Suppressor macrophage treated with lipopolysaccharide for 4 hours (primary cell): ENCODE measurements at regions not wholly inside any gene's neighbourhood (a gene's known extent, or its start where the extent isn't known, plus 50 kb on each side); places are given as distances from the start of the nearest gene placed in this dataset.
"Not testable (repeated sequence)": the region's sequence is repeated elsewhere in the genome, so short reads cannot be mapped to it uniquely, and the experiment has no call there.

Experiments used
- DNase-seq: peaks from one replicate; pipeline ENCODE4 v3.0.0-alpha.2; 2020

GRCh38 chr2:225894236-225894980 is 494.9 kb downstream of the NYAP2 start:
- peak; percentile 8 for DNase-seq

DNA sequence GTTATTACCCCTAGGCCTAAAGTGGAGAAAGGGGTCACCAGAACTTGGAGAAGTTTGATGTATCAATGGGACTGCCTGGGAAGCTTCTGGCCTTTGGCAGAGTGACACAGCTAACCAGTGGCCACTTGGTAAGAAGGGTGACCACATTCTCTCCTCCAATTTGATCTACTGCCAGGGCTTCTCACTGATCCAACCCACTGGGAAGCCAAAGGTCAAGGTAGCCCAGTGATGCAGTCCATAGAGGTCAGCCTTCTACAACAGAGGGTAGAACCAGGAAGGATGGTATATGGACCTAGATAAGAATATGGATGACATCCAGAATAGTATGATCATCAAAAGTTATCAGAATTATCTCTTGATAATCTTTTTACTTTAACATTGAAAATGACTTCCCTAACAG is 493.6 kb downstream of the NYAP2 start:
- DNase-seq, result no peak

DNA sequence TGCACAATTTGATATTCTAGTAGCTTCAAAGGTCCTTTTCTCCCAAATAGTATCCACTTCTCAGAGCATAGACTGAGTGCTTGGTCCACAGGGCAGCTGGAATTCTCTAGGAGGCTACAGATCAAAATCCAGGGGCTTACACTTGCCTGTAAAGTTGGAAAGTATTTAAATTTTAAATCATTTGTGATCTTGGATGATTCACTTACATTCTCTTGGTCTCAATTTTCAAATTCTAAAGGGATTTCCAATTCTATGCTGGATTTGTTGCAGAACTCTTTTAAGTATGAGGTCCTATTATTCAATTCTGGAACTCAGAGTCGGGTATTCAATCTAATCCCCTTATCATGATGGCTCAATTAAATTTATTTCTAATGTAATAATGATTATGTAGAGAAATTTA is 492.3 kb downstream of the NYAP2 start:
- DNase-seq, result no peak

DNA sequence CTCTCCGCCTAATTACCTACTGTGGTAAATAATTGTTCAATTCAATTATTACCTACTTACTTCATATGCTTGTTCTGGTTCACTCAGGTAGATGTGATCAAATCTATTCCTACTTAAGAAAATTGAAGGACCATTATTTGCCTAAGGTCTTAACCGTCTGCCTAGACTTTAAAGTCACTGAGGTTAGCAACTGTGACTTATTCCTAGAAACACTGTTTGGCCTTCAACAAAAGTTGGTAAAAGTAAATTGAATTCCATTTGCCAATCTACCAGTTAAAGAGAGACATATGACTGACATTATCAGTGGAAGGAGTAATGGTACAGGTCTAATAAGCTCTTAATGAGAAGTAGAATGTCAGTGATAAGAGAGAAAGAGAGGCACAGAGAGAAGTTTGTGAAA is 491.5 kb downstream of the NYAP2 start:
- DNase-seq, result no peak

DNA sequence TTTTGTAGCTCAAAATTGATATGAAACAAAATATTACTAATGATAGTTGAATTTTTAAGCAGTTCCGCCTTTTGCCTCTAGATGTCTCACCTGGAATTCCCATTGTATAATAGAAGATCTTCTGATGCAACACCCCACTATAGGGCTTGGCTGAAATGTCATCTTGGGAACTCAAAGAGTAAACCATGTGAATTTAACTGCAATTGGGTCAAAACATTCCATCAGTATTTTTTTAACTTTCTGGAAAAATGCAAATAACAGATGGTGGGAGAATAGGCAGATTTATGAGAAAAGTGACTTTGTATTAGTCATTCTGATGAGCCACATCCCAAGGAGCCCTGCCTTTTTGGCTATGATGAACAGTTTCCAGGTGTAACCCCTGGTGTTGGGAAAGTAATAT is 489.9 kb downstream of the NYAP2 start:
- DNase-seq, result peak; percentile 61

- DNase-seq, result no peak
Observed at GRCh38 chr2:225867071-225867470, 467.6 kb downstream of the NYAP2 start.

GRCh38 chr2:225865468-225865867 is 466.0 kb downstream of the NYAP2 start:
- DNase-seq, result no peak

DNA sequence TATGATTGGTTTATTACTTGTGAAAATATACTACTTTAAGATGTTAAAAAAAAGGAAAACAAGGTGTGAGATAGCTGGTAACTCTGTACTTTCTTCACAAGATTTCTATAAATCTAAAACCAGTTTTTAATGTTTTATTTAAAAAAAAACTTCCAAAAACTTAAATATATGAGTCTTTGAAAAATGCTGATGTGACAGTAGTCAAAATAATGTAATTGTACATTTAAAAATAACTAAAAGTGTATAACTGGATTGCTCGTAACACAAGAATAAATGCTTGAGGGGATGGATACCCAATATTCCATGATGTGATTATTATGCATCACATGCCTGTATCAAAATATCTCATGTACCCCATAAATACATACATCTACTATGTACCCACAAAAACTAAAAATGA is 464.9 kb downstream of the NYAP2 start:
- no peak for DNase-seq

DNA sequence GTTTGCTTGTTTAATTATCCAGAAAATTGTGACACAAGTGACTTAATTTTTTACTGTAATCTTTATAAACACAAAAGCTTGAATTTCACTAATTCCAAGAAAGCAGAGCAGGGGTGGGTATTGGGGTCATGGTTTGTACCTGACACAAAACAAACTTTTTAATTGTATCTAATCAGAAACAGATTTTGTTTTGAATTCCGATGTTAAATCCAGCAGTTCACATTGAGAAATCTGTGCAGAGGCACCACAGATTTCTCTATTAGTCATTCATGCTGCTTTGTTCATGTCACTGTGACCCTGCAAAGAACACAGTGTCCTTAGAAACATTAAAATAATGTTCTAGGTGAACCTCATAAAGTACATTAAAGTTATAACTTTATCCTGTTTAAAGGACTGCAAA is 443.4 kb downstream of the NYAP2 start:
- DNase-seq, result no peak

DNA sequence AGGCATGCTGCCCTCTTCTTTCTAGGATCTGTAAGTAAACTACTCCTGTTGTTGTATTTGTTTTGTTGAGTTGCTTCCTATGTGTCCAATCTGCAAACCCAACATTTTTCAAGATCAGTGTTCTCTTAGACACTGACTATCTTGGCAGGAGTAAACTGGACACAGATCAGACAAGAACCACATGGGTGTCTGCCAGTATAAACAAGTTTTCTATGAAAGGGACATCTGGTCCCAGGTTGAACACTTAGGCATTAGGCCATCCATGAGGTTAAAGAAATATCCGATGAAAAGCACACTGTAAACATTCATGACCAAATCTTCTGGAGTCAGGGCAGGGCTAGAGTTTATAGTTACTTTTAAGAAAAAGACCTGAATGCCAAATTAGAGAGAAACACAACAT is 441.8 kb downstream of the NYAP2 start:
- DNase-seq, result no peak

- DNase-seq, result no peak
Observed at GRCh38 chr2:225837328-225837727, 437.8 kb downstream of the NYAP2 start.

- DNase-seq, result no peak
Observed at GRCh38 chr2:225824748-225825449, 425.4 kb downstream of the NYAP2 start.

- no peak for DNase-seq
Observed at GRCh38 chr2:225821351-225821750, 421.8 kb downstream of the NYAP2 start.

DNA sequence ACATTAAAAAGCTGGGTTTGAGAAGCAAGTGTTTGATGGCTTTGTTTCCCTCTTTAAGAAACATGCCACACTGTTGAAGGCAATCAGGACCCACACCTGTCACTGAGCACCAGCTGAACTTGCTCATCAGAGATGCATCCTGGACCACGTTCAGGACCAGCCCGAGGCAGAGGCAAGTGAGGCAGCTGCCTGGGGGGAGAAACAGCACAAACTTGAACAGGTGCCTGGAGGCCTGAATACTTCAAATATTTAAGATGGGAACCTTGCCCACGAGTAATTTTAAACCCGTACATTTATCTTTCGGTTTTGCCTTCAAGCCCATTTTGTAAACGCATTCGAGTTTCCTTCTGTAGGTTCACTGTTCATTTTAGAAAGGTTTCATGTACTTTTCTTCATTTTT is 421.3 kb downstream of the NYAP2 start:
- DNase-seq, result no peak

GRCh38 chr2:225814554-225814953 is 415.0 kb downstream of the NYAP2 start:
- DNase-seq, result no peak

GRCh38 chr2:225806105-225806504 is 406.6 kb downstream of the NYAP2 start:
- DNase-seq, result no peak

GRCh38 chr2:225802076-225802475 is 402.6 kb downstream of the NYAP2 start:
- DNase-seq, result not testable (repeated sequence)

DNA sequence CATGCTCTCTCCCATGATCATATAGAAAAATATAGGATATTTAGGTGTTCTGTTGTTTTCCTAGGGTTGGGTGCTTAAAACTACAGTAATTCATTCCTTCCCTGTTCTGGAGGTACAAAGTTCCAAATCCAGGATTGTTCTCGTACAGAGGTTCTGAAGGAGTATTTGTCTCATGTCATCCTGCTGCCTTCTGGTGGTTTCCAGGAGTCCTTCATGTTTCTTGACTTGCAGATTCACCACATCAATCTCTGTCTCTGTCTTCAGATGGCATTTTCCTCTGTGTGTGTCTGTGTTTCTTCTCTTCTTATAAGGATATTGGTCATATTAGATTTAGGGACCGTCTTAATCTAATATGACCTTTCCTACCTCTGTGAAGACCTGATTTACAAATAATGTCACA is 397.9 kb downstream of the NYAP2 start:
- no peak for DNase-seq

- no peak for DNase-seq
Observed at GRCh38 chr2:225794652-225795400, 395.3 kb downstream of the NYAP2 start.

DNA sequence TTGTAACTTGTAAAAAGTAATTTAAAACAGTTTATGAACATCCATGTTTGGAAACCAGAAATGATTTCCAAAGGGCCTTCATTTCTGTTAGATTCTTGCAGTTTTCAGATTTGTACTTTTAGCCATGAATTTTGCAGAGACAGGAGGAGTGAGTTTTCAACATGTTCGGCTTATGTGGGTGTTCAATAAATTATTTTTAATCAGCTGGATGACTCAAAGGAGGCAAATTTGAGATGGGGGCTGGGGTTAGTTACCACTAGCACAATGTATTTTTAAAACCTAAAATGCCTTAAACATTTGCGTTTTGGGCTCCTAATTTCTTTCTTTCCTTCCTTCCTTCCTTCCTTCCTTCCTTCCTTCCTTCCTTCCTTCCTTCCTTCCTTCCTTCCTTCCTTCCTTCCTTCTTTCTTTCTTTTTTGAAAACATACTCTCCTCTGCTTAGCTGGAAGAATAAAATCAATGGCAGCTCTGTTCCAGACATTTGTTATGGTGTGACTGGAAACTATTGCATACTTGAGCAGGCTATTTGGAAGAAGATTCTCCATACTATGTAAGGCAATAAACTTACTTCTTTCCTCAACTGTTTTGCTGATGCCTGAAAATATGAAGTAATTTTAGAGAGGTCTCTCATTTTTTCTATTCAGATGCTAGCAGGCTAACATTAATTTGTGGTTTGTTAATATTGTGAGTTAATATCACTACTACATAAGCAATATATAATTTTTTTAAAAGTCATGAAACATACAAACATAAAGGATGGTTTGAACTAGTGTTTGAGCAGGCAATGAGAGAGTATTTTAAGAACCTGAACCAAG is 394.4 kb downstream of the NYAP2 start:
- no peak for DNase-seq

GRCh38 chr2:225788571-225789094 is 389.1 kb downstream of the NYAP2 start:
- no peak for DNase-seq

DNA sequence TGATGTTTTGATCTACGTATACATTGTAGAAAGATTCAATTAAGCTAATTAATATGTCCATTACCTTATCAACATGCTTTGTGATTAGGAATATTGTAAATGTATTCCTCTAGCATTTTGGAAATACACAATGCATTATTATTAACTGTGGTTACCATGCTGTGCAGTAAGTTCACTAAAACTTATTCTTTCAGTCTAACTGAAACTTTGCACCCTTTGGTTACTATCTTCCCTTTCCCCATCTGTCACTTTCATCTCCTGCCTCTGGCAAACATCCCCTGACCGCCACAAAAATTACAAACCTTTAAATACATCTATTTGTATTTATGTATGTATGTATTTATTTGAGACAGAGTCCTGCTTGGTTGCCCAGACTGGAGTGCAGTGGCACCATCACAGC is 388.0 kb downstream of the NYAP2 start:
- no peak for DNase-seq

- no peak for DNase-seq
Observed at GRCh38 chr2:225781991-225782390, 382.5 kb downstream of the NYAP2 start.
